ENCODE measurements at regions not wholly inside any gene's neighbourhood (a gene's known extent, or its start where the extent isn't known, plus 50 kb on each side); places are given as distances from the start of the nearest gene placed in this dataset.

DNA sequence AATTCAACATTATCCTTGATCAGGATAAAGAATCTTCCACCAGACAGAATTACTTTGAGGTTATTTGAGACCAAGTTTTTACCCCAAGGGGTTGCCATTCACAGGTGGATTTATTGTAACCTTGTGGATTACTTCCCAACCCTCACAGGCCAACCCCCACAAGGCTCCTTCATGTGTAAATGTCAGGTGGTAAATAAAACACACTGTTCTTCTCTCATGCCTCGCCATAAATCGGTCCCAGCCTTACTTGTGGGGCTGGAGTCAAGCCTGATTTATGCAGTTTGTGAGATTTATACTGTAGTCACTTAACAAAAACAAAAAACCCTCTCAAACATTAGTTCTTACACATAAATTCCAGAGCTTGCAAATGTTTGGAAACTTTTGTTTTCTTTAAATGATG, 98.6 kb upstream of the IRX3 start:
- Histone ChIP-seq H3K9me3 (no peaks in the 10 kb centered on the region), H3K4me1 (no peaks in the 10 kb centered on the region), H3K36me3 (ENCODE audit: low read depth, missing control alignments) (no peaks in the 10 kb centered on the region), H3K27ac (no peak overlapping the region), H3K27me3 (no peaks in the 10 kb centered on the region), H3K4me3 (no peak overlapping the region)
- intact Hi-C loops (cut with DNase I; ENCODE audit: low total_unique reads), result no loop called here
- TF ChIP-seq CTCF (IDR thresholded peaks at IDR 0.05), result no peak
- TF ChIP-seq POLR2A (IDR thresholded peaks at IDR 0.05), result no peak
- 30 to 42% methylated on average over 2 of the region's 2 CpGs for WGBS, 2 donors
- DNase-seq, result no peak

DNA sequence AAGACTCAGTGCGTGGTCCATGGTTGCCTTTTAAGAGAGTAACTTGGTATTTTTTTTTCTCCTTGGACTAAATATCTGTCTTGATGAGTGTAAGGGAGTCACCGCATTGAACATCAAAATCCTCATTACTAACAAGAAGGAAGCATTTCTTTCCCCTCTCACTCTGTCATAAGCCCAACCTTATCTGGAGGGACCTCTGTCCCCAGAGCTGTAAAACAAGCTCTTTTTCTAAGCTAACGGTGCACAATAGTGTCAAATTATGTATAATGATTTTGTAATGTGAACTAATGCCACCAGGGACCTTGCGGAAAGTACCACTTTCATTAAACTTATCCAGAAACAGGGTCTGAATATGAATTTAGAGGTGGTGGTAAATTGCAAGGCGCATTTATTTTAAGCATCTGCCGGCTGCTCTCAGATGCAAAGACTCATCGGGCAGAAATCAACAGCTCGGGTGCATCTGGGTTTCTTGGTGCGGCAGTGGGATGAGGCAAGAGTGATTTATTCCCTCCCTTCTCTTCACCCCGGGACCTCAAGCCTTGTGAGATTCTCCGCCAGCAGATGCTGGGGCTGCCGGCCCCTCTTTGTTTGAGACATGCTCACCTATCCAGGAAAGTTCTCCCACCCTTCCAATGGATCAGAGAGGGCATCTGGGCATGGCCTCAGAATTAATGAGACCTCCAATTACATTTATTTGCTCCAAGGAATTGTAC, 95.2 kb upstream of the IRX3 start:
- no peaks in the 10 kb centered on the region for H3K4me1 ChIP-seq
- no peak for DNase-seq
- no peak overlapping the region for H3K27ac ChIP-seq
- TF ChIP-seq CTCF (IDR thresholded peaks at IDR 0.05), result no peak
- TF ChIP-seq POLR2A (IDR thresholded peaks at IDR 0.05), result no peak
- H3K4me3 ChIP-seq, result no peak overlapping the region
- intact Hi-C loops (cut with DNase I; ENCODE audit: low total_unique reads), result no loop called here
- H3K27me3 ChIP-seq, result no peaks in the 10 kb centered on the region
- H3K9me3 ChIP-seq, result no peaks in the 10 kb centered on the region
- H3K36me3 ChIP-seq (ENCODE audit: low read depth, missing control alignments), result no peaks in the 10 kb centered on the region
- WGBS, 2 donors, result 31 to 40% methylated on average over 12 of the region's 12 CpGs

DNA sequence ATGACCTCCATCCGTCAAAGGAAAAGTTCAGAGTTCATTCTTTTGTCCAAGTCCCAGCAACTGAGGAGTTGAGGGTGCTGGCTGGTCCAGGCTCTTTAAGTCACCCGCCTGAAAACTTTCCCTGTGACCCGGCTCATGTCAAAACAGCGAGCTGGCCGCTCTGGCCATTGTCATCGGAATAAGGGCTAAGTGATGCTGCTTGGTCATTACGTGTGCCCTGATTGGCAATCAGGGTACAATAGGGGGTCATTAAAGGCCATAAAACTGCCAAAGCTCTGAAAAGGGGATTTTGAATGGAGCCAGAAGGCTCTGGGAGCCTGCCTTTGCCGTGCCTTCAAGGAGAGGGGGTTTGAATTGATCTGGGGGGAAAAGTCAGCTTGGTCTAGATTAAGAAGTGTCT, 88.5 kb upstream of the IRX3 start:
- no peak for DNase-seq
- no peaks in the 10 kb centered on the region for H3K36me3 ChIP-seq (ENCODE audit: low read depth, missing control alignments)
- TF ChIP-seq CTCF (IDR thresholded peaks at IDR 0.05), result no peak
- no peaks in the 10 kb centered on the region for H3K9me3 ChIP-seq
- no peaks in the 10 kb centered on the region for H3K27me3 ChIP-seq
- no peak overlapping the region for H3K27ac ChIP-seq
- 31 to 35% methylated on average over 8 of the region's 8 CpGs for WGBS, 2 donors
- intact Hi-C loops (cut with DNase I; ENCODE audit: low total_unique reads), result no loop called here
- no peaks in the 10 kb centered on the region for H3K4me1 ChIP-seq
- no peak overlapping the region for H3K4me3 ChIP-seq

DNA sequence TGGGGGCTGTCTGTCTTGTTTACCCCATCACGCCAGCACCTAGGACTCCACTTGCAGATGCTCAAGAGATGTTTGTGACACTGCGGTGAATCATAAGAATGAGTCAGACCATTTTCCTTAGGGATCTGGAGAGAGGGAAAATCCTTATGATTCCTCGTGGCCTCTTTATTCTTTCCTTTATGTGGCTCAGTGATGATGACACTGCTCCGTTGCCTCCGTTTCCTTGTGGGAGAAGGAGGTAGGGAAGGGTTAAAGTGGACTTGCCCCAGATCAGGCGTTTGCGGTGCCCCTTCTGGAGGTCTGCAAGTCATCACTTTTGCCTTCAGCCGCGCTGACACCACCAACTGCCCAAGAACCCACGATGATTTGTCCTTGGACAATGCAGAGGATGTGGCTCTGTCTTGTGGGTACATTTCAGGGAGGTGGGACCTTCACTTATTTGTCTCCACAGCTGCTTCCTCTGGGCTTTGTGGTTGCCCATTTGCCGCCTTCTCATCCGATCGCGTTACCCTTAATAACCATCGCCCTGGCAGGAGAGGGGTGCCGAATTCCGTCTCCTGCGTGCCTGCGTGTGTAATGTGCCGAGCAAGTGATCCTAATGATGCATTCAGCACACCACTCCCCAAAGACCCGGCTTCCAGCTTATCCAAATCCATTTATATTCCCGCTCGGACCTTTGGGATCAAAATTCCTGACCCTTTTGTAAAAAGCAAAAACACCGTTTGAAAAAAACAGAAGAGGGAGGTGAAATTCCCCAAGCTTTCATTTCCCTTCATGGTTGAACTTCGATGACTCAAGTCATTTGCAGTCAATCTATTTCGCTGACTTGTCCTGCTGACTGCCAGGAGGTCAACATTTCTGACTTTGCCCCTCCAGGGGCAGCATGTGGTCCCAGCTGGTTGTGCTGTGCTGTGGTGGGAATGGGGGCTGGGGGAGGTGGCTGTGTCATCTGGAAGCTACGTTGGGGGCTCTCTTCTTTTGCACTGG, 87.2 kb upstream of the IRX3 start:
- Histone ChIP-seq H3K9me3 (no peaks in the 10 kb centered on the region), H3K4me3 (no peak overlapping the region), H3K4me1 (no peaks in the 10 kb centered on the region), H3K36me3 (ENCODE audit: low read depth, missing control alignments) (no peaks in the 10 kb centered on the region), H3K27me3 (no peaks in the 10 kb centered on the region), H3K27ac (no peak overlapping the region)
- intact Hi-C loops (cut with DNase I; ENCODE audit: low total_unique reads), result no loop called here
- WGBS, 2 donors, result 40 to 45% methylated on average over 27 of the region's 27 CpGs
- TF ChIP-seq CTCF (IDR thresholded peaks at IDR 0.05) (no peak), POLR2A (IDR thresholded peaks at IDR 0.05) (no peak)
- DNase-seq, result no peak
